GM18520 (cell line): ENCODE measurements at regions not wholly inside any gene's neighbourhood (a gene's known extent, or its start where the extent isn't known, plus 50 kb on each side); places are given as distances from the start of the nearest gene placed in this dataset.
"Not testable (repeated sequence)": the region's sequence is repeated elsewhere in the genome, so short reads cannot be mapped to it uniquely, and the experiment has no call there.

Source experiments
- ATAC-seq: cut with Tn5 transposase; IDR thresholded peaks from one replicate; pipeline ENCODE4 v1.9.1; 2021; ENCODE audit not compliant: unreplicated experiment

GRCh38 chr2:38243186-38243880 lies 133.7 kb downstream of the ATL2 start:
- ATAC-seq = no peak

GRCh38 chr2:38239452-38239851 lies 137.6 kb downstream of the ATL2 start:
- no peak for ATAC-seq

DNA sequence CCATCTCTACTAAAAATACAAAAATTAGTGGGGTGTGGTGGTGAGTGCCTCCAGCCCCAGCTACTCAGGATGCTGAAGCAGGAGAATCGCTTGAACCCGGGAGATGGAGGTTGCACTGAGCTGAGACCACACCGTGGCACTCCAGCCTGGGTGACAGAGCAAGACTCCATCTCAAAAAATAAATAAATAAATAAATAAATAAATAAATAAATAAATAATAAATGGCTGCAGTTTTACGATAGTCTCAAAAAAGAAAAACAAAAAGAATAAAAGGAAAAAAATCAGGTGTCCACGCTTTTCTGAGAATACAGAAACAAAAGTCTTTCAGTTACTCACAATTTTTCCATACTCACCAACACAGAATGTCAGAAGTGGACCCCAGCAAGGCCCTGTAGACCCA lies 138.4 kb downstream of the ATL2 start:
- ATAC-seq = not testable (repeated sequence)

DNA sequence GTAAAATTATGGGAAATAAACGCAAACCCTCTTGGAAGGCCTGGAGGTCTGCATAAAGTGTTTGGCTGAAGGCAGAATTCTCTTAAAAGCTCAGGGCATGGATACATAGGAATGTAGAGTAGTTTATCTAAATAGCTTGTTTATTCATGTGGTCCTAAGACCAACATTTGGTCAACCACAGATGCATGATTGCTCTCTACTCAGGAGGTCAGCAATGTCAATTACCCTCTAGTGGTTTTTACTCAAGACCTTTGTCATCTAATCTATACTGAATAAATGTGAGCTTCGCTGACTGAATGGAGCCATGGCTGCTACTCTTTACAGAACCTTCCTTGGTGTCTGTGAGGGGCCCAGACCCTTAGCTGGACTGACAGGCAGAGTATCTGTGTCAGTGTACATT lies 139.8 kb downstream of the ATL2 start:
- ATAC-seq = no peak

DNA sequence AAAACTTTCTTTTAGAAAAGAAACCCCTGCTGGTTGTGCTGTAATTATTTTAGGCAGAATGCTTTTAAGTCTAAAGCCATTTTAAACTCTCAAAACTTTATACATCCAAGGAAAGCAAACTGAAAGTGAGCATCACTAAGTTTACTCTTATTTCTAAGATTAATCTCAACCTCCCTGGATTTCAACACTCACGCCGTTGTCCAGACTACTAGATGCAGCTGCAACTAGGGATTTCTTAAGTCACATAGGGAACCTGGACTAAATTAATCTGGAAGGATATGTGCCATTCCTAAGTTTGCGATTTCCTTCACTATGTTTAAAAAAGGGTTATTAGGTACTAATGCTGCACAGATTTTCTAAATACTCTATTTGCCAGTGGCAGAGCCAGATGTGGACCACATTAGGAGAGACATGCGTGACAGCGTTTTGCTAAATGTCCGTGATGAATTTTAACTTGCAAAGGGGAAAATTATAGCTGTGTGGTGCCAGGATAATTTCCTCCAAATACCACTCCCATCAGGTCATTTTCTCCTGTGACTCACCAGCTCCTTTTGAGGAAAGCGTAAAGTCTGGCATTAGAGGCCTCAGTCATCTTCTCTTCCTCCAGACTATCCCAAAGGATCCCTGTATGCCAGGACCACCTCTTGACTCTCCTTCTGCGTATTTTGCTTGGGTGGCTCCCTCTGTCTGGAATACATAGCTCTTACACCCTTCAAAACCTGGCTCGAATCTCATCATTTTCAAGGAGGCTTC lies 143.7 kb downstream of the ATL2 start:
- no peak for ATAC-seq

DNA sequence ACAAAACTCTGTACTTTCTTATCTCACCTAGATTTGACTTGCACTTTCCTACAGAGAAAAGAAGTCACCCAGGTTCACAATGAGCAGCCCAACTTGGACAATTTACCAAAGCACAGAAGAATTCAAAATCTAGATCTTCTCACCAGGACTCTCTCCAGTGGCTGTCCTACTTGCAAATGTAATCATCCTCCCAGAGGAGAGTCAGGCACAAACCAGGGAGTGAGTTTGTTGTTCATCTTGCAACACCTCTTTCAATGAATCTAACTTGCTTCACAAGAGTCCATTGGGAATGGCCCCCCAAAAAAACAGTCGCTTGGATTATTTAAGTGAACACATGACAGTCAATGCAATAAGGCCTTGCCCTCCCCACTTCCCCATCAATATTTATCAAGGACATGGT lies 144.6 kb downstream of the ATL2 start:
- no peak for ATAC-seq

DNA sequence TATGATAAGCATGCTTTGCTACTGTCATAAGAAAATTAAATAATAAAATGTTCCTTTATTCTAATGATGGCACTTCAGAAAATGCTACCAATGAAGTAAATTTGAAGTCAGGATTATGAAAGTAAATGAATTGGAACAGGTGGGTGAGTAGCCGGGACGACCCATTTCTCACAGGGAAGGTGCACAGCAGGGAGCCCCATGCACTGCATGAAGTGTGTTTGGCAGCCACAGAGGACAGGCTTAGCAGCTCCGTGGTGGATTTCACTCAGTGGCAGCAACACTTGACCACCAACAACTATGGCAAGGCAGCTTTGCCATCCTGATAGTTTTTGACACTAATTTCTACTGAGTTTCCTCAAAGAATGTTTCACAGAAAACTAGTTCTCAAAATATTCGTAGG lies 146.3 kb downstream of the ATL2 start:
- ATAC-seq = no peak

- ATAC-seq = no peak
Measured at GRCh38 chr2:38228753-38229152, 148.3 kb downstream of the ATL2 start.

DNA sequence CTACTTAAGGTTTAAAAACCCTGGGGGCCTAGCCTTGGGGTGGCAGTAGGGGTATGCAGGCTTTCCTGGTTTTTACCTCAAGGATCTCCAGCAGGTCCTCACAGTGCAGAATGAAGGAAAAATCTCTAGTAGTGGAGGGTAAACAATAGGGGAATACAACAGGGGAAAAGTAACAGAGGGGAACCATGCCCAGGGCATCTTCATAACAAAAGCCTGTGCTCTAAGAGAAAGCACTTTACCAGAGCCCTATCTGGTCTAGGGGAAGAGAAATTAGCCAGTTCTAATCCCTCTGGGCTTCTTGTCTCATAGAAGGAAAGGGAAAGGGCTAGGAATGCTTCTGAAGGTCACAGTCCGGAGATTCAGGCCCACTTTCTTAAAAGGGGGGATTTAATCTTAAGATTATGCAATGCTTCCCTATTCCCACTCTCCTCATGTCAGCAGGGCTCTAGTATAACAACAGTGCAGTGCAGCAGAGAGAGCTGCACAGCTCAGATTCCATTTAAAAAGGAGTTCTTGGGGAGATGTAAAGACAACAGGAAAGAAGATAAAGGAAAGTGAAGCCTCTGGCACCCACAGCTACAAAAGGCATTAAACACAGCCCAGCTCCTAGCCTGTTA lies 149.0 kb upstream of the CYP1B1 start:
- no peak for ATAC-seq

DNA sequence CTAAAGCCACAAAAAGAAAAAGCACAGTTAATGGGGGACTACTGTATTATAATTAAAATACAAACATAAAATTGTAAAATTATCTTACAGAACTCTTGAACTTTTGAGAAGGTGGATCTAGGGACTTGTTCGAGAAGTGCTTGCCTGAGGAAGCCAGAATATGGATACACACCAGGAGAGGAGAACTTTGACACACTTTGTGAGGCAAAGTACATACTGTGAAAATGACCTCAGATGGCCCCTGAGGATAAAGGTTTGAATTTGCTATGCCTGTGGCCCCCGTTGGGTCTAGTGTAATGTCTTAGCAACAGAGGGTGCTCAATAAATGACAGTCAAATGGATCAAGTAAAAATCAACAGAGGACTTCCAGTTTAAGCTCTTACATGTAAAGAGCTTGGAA lies 148.2 kb upstream of the CYP1B1 start:
- ATAC-seq = no peak

DNA sequence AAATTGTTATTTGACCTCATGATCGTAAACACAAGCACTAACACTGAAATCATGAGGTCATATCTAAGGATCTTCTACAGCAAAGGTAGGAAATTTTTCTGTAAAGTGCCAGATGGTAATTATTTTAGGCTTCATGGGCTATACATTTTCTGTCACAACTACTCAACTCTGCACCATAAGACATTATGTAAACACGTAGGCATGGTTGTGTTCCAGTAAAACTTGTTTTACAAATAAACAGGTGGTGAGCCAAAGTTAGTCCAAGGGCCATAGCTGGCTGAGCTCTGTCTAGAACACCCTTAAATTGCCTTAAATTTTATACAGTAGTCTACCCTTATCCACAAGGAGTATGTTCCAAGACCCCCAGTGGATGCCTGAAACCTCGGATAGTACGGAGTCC lies 147.3 kb upstream of the CYP1B1 start:
- ATAC-seq = no peak

- no peak for ATAC-seq
Measured at GRCh38 chr2:38220164-38220563, 144.2 kb upstream of the CYP1B1 start.

DNA sequence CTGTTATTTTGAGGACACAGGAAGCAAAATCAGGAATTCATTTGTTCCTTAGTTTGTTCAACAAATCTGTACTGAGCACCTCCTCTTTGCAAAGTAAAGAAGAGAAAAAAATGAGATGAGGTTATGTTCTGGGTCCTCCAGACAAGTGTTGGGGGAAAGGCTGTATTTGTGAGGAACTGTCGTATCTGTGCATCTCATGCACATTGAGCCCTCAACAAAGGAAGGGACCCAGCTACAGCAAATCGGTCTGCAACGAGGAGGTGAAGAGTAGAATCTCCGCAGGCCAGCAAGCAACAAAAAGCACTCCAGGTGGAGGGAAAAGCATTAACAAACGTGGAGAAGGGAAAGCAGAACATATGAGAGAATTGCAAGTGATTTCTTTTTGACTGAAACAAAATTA lies 143.0 kb upstream of the CYP1B1 start:
- ATAC-seq = no peak

DNA sequence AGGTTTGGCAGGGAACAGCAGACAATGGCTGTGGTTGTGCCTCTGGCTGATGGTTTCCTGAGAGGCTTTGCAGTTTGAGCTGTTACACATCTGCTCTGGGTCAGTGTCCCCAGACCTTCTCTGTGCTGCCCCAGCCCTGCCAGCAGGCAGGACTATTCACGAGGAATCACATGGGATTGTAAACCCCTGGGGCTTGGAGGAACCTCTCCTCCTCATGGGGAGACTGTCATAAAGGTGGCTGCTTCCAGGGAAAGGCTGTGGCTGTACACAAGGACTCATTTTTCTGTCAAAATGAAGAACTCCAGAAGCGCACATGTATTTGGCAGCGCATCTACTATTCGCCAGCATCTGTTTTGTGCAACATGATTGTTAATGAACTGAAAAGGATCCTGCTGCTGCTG lies 142.6 kb upstream of the CYP1B1 start:
- ATAC-seq = no peak

DNA sequence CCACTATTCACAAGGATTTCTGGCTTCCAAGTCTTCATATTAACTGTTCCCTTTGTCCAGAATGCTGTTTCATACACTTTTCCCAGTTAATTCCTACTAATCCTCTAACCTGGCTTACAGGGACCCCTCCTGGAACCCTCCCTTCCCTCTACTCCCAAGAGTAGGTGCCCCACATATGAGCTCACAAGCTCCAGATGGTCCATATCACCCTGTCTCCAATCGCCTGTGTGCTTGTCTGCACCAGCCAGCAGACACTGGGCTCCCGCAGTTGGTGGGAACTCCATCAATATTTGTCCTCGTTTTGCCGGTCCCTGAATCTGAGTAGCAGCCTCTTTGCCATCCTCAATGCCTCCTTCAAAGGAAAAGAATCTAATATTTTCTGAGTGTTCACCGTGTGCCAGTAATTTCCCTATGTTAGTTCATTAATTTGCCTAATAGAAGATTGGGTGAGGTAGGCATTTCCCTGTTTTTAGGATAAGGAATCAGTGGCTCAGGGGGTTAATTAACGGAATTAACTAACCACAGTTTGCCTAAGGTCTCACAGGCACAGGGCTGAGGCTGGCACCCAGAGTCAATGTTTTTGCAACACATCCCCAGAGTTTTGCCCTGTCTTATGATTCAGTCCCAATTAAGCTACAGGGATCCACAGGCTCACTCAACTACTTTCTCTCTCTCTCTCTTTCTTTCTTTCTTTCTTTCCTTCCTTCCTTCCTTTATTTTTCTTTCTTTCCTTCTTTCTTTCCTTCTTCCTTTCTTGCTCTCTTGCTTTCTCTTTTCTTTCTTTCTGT lies 141.6 kb upstream of the CYP1B1 start:
- ATAC-seq = no peak

DNA sequence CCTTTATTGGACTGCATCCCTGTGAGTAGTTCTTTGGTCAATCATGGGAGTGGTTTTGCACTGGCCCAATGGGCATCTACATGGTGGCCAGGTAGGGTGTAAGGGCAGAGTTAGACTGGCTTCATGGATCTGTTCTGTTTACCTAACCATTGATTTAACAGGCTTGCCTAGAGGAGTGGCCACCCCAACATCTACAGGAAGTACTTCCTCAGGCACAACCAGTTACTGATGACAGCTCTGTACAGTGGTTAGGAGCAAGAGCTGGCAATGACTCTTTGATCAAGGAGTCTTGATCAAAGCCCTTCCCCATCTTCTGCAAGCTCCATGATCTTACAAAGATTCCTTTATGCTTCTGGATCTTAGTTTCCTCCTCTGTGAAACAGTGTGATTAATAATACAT lies 140.9 kb upstream of the CYP1B1 start:
- ATAC-seq = no peak

DNA sequence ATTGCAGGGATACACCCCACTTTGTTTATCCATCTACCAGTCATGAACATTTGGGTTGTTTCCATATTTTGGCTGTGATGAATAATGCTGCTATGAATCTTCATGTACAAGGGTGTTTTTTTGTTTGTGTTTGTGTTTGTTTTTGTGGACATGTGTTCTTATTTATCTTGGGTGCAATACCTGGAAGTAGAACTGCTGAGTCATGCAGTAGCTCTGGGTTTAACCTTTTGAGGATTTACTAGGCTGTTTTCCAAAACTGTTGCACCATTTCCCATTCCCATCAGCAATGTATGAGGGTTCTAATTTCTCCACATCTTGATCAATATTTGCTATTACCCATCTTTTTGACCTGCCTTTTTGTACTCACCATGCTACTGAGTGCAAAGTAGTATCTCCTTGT lies 140.0 kb upstream of the CYP1B1 start:
- no peak for ATAC-seq

DNA sequence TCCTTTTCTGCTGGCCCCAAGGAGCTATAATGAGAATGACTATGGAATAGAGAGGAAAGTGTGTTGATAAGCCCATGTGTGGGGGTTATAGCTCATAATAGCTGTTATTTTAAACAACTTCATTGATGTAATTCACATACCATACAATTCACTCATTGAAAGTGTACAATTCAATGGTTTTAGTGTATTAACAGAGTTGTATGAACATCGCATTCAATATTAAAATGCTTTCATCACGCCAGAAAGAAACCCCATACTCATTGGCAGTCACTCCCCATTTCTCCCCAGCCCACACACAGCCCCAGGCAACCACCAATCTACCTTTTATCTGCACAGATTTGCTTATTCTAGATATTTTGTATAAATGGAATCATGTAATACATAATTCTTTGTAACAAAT lies 139.6 kb upstream of the CYP1B1 start:
- ATAC-seq = no peak

GRCh38 chr2:38214209-38214717 lies 138.3 kb upstream of the CYP1B1 start:
- ATAC-seq = no peak

DNA sequence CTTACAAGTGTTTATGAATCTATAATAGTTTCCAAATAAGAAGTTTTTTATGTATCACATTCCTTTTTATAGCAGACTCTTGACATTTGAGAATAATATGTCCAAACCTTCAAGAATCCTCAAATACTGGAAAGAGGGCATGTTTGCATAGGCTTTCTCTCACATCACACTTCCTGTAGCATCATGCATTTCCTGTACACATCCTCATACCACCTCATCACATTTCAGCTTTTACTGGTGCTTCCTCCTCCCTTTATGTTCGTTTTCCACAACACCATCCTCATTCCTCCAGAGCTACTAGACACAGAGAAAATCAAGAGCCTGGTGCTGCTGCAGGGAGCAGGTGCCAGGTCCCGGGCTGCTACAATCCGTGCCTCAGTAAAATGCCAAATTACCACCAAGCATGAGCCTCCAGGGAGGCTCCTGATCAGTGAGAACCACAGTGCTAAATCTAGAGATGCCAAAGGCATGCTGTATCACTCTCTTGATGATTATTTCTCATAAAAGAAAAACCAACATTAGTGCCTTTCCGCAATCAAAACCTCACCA lies 137.7 kb upstream of the CYP1B1 start:
- no peak for ATAC-seq

- no peak for ATAC-seq
Measured at GRCh38 chr2:38212312-38212711, 136.4 kb upstream of the CYP1B1 start.
